IPS-NIHi7 (cell line): ENCODE measurements at regions not wholly inside any gene's neighbourhood (a gene's known extent, or its start where the extent isn't known, plus 50 kb on each side); places are given as distances from the start of the nearest gene placed in this dataset.

ENCODE experiments used
- DNase-seq: peaks from one replicate; pipeline ENCODE4 v3.0.0; 2012; ENCODE audit warnings: mixed read lengths; ENCODE audit errors: extremely low spot score

DNA sequence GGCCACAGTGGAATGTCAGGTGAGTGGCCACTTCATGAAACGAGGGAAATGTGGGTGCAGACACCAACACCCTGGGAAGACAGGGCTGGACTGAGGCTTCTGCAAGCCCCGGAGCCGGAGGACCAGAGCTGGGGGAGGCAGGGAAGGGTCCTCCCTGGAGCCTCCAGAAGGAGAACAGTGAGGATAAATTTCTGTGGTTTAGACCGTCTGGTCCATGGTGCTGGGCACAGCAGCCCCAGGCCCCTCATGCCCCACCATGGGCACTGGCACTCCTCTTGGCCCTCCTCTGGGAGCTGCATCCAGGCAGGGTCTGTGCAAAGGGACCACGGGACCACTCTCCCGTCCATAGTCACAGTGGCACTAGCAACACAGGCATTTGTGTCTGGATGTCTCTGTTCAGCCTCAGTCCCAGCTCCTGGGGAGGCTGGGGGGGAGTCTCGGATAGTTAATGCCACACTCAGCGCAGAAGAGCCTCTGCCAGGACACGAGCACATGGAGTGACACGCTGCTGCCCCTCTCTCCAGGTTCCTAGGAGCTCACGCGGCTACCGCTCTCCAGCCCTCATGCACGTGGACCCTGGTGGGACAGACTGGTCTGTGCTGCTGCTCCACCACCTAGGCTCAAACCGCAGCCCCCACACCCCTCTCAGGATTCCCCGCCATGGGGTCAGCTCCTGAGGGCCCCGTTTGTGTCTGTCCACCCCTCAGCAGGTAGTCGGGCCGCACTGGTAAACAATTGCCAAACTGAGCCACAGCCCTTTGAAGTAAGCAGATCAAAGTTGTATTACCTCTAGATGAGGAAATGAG is 305.9 kb upstream of the SALL3 start:
- no peak for DNase-seq

DNA sequence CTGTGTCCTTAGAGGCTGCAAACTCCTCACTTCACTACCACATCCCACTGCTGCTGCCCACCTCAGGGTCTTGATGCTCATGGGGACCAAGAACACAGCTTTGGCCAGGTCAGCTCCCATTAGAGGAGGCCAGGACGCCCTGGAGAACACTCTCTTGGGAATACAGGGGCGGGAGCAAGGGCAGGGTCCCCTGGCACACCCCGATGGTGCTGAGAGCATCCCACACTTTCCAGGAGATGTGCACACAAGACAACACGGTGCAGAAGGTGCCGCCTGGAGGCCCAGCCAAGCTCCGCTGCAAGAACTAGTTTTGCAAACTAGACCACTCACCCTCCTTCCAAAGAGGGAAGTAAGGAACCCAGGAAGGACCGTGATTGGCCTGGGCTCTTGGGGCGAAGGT is 304.4 kb upstream of the SALL3 start:
- DNase-seq = no peak

DNA sequence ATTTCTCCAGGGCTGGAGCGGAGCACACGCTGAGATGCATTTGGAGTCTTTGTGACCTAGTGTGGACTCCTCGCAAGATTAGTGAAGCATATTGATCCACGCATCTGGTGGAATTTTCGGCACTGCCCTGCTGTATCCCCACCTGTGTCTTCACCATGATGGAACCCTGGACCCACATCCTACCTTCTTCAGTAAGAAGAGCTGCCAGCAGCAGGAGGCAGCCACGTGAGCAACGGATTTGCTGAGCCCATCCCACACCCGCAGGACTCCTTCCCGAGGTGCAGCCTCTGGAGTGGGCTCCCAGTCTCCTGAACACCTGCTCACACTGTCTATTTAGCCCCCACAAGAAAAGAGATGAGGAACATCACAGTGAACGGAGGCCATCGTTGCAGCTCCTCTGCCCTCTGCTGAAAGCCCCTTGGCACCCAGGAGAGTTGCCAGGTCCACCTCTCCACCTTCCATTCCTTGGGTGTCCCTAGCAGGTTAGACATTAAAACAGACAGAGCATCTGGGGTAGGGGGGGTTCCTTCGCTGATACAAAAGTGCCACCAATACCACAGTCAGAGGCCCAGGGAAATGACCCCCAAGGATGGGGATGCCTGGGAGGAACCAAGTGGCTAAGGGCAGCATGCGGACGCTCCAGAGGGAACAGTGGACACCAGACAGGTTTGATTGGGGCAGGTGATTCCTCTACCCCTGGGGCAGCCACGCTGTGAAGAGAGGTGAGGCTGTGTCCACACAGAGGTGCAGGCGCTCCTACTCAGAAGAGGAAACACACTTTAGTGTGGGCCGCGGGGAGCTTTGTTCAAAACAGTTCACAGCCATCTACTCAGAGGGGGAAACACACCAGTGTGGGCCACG is 302.8 kb upstream of the SALL3 start:
- DNase-seq = no peak

DNA sequence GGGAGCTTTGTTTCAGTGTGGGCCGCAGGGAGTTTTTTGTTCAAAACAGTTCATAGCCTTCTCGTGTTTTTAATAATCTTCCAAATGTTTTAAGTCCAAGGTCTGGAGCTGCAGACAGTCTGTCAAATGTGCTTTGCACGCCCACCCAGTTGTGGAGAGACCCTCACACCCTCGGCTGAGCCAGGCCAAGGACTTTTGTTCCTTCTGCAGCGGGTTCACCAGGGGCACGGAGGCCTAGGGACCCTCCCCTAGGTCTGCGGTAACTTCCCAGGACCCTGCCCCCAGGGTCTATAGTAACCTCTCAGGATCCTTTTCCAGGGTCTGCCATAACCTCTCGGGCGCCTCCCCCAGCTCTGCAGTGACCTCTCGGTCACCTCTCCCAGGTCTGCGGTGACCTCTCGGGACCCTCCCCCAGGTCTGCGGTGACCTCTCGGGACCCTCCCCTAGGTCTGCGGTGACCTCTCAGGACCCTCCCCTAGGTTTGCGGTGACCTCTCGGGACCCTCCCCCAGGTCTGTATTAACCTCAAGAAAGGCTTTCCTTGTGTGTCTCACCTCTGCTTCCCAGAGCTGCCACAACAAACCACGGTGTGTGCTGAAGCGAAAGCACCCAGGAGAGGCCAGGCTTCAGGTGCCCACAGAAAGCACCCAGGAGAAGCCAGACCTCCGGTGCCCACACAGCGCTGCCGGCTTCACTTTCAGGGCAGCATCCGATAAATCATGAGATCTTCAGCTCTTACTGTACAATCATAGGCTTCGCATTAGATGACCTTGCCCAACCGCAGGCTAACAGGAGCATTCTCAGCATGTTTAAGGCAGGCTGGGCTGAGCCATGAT is 301.9 kb upstream of the SALL3 start:
- DNase-seq = no peak

DNA sequence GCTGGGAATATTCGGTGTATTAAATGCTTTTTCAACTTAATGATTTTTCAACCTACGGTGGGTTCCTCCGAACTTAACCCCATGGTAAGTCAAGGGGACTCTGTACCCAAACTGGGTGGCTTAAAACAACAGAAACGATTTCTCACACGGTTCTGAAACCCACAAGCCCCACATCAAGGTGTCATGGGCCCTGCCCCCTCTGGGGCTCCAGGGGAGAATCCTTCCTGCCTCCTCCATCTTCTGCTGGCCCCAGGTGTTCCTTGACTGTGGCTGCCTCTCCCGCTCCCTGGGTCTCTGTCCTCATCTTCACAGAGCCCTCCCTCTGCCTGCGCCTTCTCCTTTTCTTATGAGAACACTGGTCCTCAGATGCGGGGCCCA is 301.3 kb upstream of the SALL3 start:
- no peak for DNase-seq

DNA sequence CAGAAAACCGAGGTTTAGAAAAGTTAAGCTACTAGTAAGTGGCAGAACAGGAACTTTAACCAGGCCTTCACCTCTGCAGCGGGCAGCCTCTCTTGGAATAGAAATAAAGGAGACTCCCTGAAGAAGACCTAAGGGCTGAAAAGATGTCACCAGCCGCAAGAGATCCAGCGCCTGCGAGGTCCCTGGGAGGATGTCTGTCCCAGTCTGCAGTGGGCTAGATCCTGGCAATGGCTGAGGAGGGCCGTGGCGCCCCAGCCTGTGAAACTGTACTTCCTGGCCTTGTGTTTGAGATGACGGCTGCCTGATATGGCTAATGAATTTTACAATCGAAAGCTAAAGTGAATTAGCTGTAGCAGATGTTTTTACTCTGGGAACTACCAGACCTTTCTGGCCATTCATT is 300.6 kb upstream of the SALL3 start:
- no peak for DNase-seq

DNA sequence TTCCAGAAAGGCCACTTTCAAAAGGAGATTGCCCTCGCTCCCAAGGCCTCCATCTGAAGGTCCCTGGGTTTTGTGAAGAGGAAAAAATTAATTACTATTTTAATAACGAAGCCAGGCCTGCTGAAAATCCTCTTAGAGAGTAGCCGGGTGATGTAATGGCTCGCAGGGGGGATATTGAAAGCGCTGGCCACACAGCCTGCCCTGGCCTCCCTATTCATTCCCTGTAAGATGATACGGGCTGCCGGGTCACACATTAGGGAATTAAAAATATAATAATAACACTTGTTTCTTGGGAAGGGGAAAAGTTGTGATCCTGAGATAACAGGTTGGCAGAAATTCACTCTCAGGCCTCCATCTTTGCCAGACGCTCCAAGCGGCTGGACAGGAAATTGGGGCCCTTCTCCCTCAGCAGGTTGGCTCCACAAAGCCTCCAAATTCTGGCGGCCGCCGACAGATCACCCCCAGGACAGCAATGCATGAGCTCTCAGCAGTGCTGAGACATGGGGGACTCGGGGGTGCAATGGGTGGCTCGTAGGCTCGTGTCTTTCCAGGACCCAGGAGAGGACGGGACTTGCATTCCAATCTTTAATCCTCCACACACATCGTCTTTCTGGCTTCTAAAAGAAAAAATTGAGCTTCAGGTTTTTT is 299.9 kb upstream of the SALL3 start:
- DNase-seq = no peak

DNA sequence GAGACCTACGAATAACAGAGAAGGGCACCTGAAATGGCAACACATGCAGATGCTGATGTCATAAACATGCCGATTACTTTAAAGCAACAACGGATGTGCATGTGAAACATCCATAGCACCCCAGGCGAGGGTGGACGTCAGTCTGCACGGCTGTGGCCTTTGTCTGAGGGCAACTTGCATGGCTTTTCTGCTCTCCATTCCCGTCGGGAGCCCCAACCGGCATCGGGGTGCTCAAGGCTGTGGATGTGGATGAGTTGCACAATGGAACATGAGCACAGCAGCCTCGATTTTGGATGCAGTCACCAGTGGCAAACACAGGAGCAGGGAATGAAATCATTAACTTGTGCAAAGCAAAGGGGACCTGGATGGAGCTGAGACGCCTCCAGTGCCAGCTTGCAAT is 298.2 kb upstream of the SALL3 start:
- DNase-seq = no peak

DNA sequence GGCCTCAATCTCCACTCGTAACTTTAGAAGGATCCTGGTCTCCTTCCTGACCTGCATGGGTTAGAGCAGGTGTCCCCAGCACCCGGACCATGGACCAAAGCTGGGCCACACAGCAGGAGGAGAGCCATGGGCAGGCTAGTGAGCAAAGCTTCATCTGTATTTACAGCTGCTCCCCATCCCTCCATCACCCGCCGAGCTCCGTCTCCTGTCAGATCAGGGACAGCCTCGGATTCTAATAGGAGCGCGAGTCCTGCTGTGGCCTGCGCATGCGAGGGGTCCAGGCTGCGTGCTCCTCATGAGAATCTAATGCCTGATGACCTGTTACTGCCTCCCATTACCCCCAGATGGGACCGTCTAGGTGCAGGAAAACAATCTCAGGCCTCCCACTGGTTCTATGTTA is 297.7 kb upstream of the SALL3 start:
- no peak for DNase-seq

DNA sequence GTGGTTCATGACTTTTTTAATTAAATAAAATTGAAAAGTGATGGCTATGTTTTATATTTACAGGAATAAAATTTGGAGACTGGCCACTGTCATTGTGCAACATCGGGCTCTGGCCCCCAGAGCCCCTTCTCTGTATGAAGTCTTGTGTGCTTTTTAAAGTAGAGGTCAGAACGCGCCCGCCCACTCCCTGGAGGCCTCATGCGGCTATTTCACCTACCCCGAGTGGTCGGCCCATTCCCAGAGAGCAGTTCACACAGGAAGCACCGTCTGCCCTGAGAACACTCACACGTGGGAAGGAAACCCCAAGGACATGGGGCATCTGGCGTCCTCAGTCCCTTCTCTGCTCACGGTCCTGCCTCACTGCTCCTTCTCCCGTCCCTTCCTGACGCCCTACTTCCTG is 296.9 kb upstream of the SALL3 start:
- no peak for DNase-seq

DNA sequence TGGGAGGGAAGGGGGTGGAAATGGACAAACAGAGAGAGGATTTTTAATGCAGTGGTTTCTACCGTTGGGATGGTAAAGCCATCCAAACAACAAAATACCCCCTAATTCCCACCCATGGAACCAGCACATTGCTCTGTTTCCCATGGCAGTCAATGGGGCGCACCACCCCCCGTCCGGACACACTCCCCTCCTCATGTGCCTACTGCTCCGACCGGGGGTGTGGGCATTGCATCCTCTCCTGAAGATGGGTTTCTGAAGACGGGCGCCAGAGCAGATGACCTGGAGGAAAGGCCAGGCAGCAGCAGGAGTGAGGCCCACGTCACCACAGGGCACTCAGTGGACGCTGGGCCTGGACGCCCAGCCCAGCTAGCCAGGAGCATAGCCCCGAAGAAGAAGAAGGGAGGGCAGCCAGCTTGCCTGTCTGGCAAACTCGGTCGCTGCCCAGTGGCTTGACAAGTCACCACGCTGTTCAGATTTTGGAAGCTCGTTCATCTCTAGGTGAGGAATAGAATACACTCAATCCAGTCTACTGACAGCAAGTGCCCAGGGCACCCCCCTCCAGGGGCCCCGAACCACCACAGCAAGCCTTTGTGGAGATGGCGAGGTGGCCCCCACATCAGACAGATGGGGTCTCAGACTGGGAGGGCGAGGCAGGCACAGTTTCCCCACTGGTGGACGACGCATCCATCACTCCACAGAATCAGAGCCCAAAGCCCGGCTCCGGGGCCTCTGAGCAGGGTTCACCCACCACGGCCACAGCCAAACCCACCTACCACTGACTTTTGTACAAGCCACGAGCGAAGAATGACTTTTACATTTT is 296.2 kb upstream of the SALL3 start:
- no peak for DNase-seq

DNA sequence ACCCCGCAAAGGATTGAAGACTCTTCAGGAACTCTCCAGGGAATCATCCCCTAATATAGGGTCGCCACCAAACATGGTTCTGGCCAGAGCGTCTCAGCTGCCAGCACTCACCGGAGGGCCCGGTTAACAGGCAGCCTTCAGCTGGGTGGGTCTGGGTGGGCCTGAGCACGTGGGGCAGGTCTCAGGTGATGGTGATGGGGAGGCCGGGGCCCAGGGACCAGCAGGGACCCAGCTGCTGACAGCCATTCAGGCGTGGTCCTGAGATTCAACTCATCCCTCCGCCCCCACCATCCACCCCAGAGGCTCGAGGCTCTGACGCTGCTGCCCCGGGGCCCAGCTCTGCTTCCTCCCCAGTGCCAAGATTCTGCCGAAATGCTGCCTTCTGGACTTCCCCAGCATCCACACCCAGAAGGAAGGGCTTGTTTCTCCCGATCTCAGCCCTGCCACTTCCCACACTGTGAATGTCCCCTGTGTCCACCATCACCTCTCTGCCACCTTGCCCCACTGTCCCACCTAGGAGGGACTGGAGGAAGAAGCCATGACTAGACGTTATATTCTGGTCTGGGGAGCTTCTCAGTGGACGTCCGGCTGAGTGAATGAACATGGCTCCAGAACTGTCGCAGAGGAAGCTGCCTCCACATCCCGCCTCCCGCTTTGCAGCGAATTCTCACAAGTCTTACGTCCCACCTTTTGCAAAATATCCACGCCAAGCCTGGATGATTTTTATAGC is 294.2 kb upstream of the SALL3 start:
- DNase-seq = no peak

DNA sequence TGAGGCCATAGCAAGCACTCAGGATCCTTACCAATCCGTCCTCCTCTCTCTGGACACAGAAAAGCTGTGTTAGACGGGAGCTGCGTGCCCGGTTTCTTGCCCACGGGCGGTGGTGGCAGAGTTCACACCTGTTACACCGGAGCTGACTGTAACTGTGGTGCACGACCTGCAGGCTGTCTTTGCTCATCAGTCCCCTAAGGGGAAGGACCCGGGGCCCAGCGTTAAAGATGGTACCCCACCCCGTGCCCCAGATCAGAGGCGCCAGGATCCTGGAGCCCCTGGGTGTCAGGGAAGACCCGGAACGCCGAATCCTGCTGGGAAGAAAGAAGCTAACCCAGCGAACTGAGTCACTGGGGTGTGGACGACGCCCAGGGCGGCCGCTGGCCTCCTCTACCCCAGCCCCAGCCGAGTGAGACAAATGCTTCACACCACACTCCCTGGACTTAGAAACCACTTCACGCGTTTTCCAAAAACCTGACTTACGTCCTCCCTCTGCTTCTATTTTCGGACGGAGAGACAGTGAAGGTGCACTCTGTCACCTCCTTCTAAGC is 293.6 kb upstream of the SALL3 start:
- no peak for DNase-seq

DNA sequence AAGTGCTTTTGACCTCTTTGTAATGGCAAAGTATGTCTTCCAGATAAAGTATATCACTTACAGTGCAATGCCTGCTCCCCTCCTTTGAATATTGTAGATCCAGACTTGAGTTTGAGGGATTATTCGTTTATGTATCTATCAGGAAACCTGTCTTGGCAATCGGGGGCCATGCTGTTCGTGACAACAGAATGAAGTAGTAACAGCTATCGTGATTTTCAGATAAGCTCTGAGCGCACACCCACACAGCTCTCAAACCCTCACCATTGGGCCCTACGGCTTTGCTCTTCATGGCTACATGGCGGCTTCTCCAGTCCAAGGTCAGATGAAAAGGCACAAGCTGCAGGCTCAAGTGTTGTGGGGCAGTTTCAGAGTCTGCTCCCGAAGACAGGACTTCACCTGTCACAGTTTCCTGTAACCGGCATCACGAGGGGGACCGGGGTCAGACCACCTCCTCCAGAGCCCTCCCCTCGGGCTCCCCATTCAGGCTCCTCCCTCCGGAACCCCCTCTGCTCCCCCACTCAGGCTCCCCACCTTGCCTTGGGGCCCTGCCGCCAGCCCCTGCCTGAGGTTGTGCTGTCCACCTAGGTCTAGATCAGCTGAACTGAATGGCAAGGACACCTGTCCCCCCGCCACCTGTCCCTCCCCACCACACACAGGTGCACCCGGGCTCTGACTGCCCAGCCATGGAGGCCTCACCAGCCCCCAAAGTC is 292.5 kb upstream of the SALL3 start:
- DNase-seq = no peak

DNA sequence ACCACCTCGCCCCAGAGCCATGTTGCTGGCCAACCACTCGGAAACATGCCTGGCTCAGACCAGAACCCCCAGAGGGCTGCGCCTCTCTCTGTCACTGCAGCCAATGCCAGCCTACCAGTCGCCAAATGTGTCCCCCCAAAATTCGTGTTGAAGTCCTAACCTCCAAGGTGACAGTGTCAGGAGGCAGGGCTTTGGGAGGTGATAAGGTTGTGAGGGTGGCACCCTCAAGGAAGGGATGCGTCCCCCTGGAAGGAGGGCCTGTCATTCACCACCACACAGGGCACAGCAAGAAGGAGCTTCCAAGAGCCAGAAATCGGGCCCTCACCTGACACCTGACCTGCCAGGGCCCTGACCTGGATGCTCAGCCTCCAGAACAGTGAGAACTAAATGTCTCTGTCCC is 291.9 kb upstream of the SALL3 start:
- DNase-seq = no peak

DNA sequence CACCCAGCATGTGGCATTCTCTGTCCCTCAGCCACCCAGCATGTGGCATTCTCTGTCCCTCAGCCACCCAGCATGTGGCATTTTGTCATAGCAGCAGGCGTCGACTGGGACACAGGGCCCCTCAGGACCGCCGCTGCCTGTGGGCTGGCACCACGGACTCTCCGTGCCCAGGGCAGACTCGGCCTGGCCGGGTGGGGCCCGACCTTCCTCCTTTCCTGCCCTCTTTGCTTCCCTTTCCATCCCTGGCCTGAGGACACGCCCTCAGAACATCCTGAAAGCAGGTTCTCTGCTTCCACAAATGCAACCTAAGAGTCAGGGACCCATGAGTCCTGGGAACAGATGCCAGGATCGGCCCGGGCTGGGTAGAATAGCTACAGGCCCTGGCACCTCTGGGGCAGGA is 291.4 kb upstream of the SALL3 start:
- DNase-seq = no peak

DNA sequence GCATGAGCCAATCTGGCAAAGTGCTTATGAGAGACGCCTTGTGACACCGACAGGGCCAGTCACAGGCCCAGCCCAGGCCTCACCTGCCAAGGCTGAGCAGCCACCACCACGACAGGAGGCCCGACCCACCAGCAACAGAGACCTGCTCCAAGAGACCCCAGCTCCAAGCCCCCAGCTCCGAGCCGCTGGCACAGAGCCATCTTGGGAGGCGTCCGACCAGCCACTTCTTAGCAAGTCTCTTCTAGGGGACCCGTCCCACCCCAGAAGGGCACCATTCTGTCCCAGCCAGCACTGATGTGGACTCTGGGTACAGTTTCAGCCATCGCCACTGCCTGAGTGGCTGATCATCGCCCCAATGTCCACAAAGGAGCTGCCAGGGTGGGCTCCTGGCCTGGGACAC is 290.7 kb upstream of the SALL3 start:
- DNase-seq = no peak

DNA sequence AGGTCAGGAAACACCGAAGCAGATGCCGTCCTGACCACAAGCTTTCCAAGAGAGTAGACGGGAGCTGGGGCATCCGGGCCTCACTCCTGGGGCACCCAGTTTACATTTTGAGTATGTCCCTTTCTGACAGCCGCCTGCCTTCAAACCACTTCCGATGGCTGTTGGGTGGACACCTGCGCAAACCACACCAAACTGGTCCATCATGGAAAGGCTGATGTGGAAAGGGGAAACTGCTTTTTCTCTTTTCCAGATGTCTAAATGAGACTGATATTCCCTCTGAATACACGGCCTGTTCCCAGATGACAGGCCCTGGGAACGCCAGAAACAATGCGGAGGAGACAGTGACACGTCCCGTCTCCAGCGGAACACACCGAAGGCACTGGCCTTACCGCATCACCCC is 290.0 kb upstream of the SALL3 start:
- no peak for DNase-seq

DNA sequence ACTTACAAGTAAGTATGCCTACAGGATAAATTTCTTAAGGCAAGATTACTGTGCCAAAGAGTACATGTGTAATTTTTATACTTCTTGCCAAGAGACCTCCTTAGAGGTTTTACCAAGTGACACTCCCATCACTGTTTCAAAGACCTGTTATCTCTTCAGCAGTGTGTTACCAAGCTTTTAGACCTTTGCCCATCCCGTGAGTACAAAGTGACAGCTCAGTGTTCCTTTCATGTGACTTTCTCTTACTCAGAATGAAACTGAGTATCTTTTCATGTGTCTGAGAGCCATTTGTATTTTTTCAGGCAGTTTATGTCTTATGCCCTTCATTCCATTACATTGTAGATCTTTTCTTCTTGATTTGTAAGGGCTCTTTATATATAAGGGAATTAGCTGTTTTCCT is 287.5 kb upstream of the SALL3 start:
- no peak for DNase-seq
